B cell (primary cell): ENCODE measurements at regions not wholly inside any gene's neighbourhood (a gene's known extent, or its start where the extent isn't known, plus 50 kb on each side); places are given as distances from the start of the nearest gene placed in this dataset.

Source experiments
- CTCF ChIP-seq: fragments of 200-600 bp; IDR thresholded peaks from one replicate; pipeline ENCODE4 v1.8.0; 2022; ENCODE audit warnings: antibody characterized with exemption, mild to moderate bottlenecking
- EZH2 ChIP-seq: IDR thresholded peaks from 2 replicates; pipeline ENCODE4 v1.6.1; 2012; ENCODE audit warnings: borderline replicate concordance, low read depth, mild to moderate bottlenecking, moderate library complexity, low read length; ENCODE audit not compliant: insufficient read depth, poor library complexity, severe bottlenecking

- TF ChIP-seq CTCF: no peak
- no peak for TF ChIP-seq EZH2
These were observed 405.4 kb downstream of the PTPRC start for GRCh38 chr1:199044191-199044590.
